Kidney epithelial cell (primary cell): ENCODE measurements at regions not wholly inside any gene's neighbourhood (a gene's known extent, or its start where the extent isn't known, plus 50 kb on each side); places are given as distances from the start of the nearest gene placed in this dataset.

Source experiments
- DNase-seq: peaks from one replicate; pipeline ENCODE4 v3.0.0-alpha.2; 2010; ENCODE audit warnings: low read depth
- H3K27me3 ChIP-seq: 2 replicates; pipeline ENCODE4 v1.6.0; 2011; ENCODE audit warnings: low read length; ENCODE audit not compliant: control insufficient read depth, insufficient read depth
- H3K36me3 ChIP-seq: 2 replicates; pipeline ENCODE4 v1.5.1; 2011; ENCODE audit warnings: low read length; ENCODE audit not compliant: control insufficient read depth, insufficient read depth
- H3K4me3 ChIP-seq: 2 replicates; pipeline ENCODE4 v1.5.1; 2011; ENCODE audit warnings: low read depth, mild to moderate bottlenecking, control low read depth, low read length
- TF ChIP-seq, protein P1 (sequence below): IDR thresholded peaks from 2 replicates; pipeline ENCODE4 v1.5.1; 2011; ENCODE audit warnings: mild to moderate bottlenecking, moderate library complexity, low read length, control low read depth, inconsistent platforms; ENCODE audit not compliant: insufficient read depth, poor library complexity, severe bottlenecking

GRCh38 chr5:24280215-24280614, 364.6 kb downstream of the CDH10 start:
- no peaks in the 10 kb centered on the region for H3K36me3 ChIP-seq
- TF ChIP-seq, protein P1, sequence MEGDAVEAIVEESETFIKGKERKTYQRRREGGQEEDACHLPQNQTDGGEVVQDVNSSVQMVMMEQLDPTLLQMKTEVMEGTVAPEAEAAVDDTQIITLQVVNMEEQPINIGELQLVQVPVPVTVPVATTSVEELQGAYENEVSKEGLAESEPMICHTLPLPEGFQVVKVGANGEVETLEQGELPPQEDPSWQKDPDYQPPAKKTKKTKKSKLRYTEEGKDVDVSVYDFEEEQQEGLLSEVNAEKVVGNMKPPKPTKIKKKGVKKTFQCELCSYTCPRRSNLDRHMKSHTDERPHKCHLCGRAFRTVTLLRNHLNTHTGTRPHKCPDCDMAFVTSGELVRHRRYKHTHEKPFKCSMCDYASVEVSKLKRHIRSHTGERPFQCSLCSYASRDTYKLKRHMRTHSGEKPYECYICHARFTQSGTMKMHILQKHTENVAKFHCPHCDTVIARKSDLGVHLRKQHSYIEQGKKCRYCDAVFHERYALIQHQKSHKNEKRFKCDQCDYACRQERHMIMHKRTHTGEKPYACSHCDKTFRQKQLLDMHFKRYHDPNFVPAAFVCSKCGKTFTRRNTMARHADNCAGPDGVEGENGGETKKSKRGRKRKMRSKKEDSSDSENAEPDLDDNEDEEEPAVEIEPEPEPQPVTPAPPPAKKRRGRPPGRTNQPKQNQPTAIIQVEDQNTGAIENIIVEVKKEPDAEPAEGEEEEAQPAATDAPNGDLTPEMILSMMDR, result no peak
- H3K4me3 ChIP-seq, result no peak overlapping the region
- H3K27me3 ChIP-seq, result no peaks in the 10 kb centered on the region
- DNase-seq, result no peak

- no peak overlapping the region for H3K4me3 ChIP-seq
- no peaks in the 10 kb centered on the region for H3K36me3 ChIP-seq
- no peaks in the 10 kb centered on the region for H3K27me3 ChIP-seq
- DNase-seq, result no peak
- TF ChIP-seq, protein P1, result no peak
Observed at GRCh38 chr5:24281818-24282217, 363.0 kb downstream of the CDH10 start.

DNA sequence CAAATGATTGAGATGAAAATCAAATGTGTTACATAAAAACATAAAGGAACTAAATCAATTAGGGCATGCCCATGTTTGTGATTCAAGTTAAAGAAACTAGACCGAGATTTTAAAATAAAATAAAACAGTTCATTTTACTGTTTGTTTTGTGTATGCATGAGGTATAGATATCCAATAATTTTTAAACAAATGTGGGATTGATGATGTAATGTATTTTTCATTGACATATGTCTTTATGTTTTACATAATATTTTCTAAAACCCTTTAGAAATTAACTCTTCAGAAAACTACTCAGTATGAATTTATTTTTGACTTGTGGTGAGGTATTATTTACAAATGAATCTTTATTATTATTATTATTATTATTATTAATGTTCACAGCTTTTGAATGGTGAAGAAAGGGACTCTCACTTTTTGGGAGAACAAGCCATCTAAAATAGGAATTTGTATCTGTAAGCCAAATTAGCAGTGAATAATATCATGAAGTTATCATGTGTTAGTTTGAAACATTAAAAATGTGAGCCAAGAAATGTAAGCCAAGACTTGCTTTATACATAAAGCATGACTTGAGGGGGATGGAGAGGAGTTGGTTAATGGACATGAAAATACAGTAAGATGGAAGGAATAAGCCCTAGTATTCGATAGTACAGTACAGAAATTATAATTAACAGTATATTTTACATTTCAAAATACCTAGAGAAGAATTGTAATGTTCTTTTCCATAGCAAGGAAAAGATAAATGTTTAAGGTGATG, 355.0 kb downstream of the CDH10 start:
- Histone ChIP-seq H3K4me3 (no peak overlapping the region), H3K27me3 (no peaks in the 10 kb centered on the region), H3K36me3 (no peaks in the 10 kb centered on the region)
- TF ChIP-seq, protein P1, result no peak
- DNase-seq, result no peak

DNA sequence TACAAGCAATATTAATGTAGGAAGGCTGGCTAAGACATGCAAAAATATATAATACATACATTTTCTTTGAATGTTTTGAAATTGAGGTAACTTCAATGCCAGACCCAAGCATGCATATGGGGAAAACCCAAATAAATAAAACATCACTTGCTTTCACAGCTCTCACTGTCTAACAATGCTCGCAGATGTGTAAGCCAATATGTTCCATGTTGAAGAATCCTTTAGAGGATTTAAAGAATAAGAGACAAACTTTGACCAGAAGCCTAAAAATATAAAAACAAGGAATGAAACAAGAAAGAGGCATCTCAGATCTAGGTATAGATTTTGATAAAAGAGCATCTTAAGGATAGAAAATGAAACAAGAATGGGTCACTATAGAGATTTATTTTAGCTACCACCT, 354.2 kb downstream of the CDH10 start:
- DNase-seq, result no peak
- Histone ChIP-seq H3K27me3 (no peaks in the 10 kb centered on the region), H3K4me3 (no peak overlapping the region), H3K36me3 (no peaks in the 10 kb centered on the region)
- TF ChIP-seq, protein P1, result no peak

DNA sequence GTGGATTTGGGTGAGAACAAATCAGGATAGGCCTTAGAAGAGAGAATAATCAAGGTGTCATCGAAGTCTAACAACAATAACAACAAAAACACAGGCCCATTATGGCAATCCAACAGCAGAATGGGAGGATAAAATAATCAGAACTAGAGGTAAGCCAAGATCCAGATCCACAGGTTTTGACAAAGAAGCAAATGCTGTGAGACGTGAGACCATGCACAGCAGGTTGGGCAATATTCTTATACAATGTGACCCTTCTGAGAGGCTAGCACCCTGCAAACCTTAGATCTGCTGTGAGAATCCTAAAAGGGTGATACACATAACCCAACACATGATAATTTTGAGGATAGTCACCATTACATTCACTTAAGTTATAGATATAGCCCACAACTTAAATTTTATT, 352.9 kb downstream of the CDH10 start:
- Histone ChIP-seq H3K4me3 (no peak overlapping the region), H3K36me3 (no peaks in the 10 kb centered on the region), H3K27me3 (no peaks in the 10 kb centered on the region)
- no peak for DNase-seq
- TF ChIP-seq, protein P1, result no peak

DNA sequence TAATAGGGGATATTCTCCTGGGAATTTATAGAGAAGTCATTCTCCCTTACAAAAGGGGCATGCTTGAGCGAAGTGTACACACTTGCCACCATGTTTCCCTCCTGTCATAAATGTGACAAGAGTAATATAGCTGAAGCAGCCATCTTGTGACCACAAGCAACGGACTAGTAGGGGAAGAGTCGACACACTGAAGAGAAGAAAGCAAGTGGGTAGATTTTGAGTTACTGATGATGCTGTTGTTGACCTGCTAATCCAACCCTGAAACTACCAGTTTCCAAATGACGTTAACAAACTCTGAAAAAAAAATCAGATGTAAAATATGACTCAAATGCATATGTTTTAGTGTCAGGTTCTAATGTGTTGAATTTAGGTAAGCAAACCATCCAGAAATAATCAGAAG, 350.4 kb downstream of the CDH10 start:
- Histone ChIP-seq H3K4me3 (no peak overlapping the region), H3K27me3 (no peaks in the 10 kb centered on the region), H3K36me3 (no peaks in the 10 kb centered on the region)
- no peak for DNase-seq
- TF ChIP-seq, protein P1, result no peak
